ENCODE measurements at regions not wholly inside any gene's neighbourhood (a gene's known extent, or its start where the extent isn't known, plus 50 kb on each side); places are given as distances from the start of the nearest gene placed in this dataset.
"Not testable (repeated sequence)": the region's sequence is repeated elsewhere in the genome, so short reads cannot be mapped to it uniquely, and the experiment has no call there.

GRCh38 chr5:67805666-67806348, 409.7 kb upstream of the PIK3R1 start:
- no peak for DNase-seq

DNA sequence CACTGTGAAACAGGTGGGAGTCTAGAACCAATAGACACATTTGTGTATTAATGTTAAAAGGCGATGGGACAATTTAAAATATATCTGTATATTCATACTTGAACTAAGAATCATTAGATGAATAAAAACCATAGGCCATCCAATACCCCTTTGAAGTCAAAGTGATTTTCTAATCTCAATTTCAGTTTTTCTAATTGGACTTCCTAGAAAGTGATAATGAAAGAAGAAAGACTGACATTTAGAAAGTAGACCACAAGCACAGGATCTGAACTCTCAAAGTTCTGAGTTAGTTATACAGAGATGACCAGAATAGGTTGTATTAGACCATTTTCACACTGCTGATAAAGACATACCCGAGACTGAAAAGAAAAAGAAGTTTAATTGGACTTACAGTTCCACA, 412.8 kb upstream of the PIK3R1 start:
- DNase-seq, result no peak

- no peak for DNase-seq
Measured at GRCh38 chr5:67799732-67800234, 415.8 kb upstream of the PIK3R1 start.

GRCh38 chr5:67798470-67798869, 417.1 kb upstream of the PIK3R1 start:
- DNase-seq, result not testable (repeated sequence)

GRCh38 chr5:67795781-67796477, 419.6 kb upstream of the PIK3R1 start:
- no peak for DNase-seq

- no peak for DNase-seq
Measured at GRCh38 chr5:67793966-67794365, 421.6 kb upstream of the PIK3R1 start.

- no peak for DNase-seq
Measured at GRCh38 chr5:67793418-67793817, 422.1 kb upstream of the PIK3R1 start.

- no peak for DNase-seq
Measured at GRCh38 chr5:67792891-67793290, 422.7 kb upstream of the PIK3R1 start.

DNA sequence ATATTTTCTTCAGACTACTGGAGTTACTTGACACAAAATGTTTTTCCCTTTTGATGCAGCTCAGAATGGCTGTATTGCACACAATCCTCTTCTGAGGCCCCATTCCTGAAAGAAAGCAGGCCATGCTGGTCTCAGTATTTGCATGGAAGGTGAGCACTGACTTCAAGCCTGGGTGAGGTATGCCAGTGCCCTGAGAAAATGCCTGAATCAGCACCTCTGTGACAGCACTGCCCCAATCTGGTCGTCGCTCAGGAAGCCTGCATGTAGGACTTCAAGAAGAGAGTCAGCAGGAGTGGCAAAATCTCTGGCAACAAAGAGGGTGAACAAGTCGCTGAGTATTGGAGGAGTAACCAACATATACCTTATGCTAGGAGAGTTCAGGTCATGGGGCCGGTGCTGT, 425.2 kb upstream of the PIK3R1 start:
- DNase-seq, result no peak

DNA sequence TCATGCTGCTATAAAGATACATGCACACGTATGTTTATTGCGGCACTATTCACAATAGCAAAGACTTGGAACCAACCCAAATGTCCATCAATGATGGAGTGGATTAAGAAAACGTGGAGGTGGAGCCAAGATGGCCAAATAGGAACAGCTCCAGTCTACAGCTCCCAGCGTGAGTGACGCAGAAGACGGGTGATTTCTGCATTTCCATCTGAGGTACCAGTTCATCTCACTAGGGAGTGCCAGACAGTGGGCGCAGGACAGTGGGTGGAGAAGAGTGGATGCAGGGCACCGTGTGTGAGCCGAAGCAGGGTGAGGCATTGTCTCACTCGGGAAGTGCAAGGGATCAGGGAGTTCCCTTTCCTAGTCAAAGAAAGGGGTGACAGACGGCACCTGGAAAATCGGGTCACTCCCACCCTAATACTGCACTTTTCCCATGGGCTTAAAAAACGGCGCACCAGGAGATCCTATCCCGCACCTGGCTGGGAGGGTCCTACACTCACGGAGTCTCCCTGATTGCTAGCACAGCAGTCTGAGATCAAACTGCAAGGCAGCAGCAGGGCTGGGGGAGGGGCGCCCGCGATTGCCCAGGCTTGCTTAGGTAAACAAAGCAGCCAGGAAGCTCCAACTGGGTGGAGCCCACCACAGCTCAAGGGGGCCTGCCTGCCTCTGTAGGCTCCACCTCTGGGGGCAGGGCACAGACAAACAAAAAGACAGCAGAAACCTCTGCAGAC, 435.5 kb upstream of the PIK3R1 start:
- DNase-seq, result peak; percentile 25

- no peak for DNase-seq
Measured at GRCh38 chr5:67774786-67775185, 440.8 kb upstream of the PIK3R1 start.

- peak; percentile 2 for DNase-seq
Measured at GRCh38 chr5:67774267-67774552, 441.3 kb upstream of the PIK3R1 start.

GRCh38 chr5:67773411-67774266, 441.9 kb upstream of the PIK3R1 start:
- DNase-seq, result peak; percentile 76

DNA sequence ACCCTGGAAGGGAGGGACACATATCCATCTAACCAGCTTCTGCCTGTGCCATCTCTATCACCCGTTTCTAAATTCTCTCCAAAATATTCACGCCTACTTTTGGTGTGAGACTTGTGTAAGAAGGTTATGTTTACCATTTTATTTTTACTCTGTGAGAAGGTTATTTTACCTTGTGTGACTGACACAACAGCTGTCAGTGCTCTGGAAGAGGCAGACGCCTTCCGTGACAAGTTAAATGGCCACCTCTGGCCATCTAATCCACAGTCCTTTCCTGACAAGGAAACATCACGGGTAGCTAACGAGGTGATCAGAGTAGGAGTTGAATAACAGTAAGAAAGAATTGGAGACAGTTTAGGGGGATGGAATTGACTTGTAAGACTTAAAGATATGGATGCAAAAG, 443.8 kb upstream of the PIK3R1 start:
- DNase-seq, result no peak

GRCh38 chr5:67771221-67771620, 444.3 kb upstream of the PIK3R1 start:
- no peak for DNase-seq

DNA sequence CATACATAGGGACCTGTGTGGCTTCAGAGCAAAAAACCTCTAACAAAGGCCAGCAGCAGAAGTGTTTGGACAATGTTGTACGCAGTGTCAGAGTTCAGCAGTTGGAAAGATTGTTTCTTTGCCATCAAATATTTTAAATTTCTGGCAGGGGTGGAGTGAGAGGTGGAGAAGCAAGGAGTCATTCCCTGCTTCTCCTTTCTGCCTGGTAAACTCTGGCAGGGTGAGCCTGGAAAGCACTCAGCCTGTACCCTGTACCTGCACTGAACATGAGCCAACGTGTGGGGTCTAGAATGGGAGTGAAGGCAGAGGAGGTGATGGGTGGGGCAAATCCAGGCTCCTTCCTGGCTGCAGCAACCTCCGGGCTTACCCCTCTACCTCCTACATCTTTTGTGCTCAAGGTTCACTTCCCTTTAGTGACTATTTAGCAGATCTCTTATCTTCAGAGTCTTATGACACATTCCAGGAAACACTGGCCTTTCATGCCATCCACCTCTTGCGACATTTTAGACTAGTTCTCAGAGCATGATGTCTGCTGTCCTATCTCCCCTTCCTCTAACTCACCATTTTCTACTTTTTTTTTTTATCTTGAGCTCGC, 445.0 kb upstream of the PIK3R1 start:
- no peak for DNase-seq

GRCh38 chr5:67765697-67766096, 449.9 kb upstream of the PIK3R1 start:
- DNase-seq, result no peak

DNA sequence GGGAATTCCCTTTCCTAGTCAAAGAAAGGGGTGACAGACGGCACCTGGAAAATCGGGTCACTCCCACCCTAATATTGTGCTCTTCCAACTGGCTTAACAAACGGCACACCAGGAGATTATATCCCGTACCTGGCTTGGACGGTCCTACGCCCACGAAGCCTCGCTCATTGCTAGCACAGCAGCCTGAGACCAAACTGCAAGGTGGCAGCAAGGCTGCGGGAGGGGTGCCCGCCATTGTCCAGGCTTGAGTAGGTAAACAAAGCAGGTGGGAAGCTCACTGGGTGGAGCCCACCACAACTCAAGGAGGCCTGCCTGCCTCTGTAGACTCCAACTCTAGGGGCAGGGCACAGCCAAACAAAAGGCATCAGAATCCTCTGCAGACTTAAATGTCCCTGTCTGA, 457.8 kb upstream of the PIK3R1 start:
- DNase-seq, result not testable (repeated sequence)

- no peak for DNase-seq
Measured at GRCh38 chr5:67752357-67752708, 463.2 kb upstream of the PIK3R1 start.

DNA sequence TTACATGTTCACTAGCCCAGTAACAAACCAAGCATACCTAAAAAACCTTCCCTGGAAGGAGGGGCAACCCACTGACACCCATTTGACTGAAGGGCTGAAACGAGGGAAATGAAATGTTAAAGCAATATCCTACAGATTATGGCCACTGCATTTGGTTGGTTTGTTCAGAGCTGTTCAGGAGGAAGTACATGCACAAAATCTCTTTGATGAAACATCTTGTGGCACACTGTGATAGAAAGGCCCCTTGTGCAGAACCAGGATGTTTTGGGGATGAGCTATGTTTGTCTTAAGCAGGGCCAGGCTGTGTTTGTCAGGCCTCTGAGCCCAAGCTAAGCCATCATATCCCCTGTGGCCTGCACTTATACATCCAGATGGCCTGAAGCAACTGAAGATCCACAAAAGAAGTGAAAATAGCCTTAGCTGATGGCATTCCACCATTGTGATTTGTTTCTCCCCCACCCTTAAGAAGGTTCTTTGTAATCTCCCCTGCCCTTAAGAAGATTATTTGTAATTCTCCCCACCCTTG, 467.3 kb upstream of the PIK3R1 start:
- no peak for DNase-seq

DNA sequence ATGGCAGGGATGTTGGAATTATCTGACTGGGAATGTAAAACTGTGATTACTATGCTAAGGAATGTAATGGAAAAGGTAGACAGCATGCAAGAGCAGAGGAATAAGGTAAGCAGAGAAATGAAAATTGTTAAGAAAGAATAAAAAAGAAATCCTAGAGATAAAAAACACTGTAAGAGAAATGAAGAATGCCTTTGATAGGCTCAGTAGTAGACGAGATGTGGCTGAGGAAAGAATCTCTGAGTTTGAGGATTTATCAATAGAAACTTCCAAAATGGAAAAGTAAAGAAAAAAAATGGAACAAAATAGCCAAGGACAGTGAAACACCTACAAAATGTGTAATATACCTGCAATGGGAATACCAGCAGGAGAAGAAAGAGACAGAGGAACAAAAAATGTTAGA, 468.5 kb upstream of the PIK3R1 start:
- DNase-seq, result no peak

DNA sequence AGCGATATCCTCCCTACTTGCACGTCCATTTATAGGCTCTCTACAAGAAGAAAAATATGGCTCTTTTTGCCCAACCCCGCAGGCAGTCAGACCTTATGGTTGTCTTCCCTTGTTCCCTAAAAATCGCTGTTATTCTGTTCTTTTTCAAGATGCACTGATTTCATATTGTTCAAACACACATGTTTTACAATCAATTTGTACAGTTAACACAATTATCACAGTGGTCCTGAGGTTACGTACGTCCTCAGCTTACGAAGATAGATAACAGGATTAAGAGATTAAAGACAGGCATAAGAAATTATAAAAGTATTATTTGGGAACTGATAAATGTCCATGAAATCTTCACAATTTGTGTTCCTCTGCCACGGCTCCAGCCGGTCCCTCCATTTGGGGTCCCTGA, 468.9 kb upstream of the PIK3R1 start:
- not testable (repeated sequence) for DNase-seq

GRCh38 chr5:67746103-67746502, 469.5 kb upstream of the PIK3R1 start:
- no peak for DNase-seq

All from NCI-H526 treated with DMSO at 0.1 percent for 48 hours (cell line).